K562 (cell line): ENCODE measurements at regions not wholly inside any gene's neighbourhood (a gene's known extent, or its start where the extent isn't known, plus 50 kb on each side); places are given as distances from the start of the nearest gene placed in this dataset.
A peak's percentile ranks its signal among the peaks of the same experiment; 100 is the strongest.

Experiments used
- CBX3 ChIP-seq, 2 experiments: IDR thresholded peaks; 1 replicate in 1 of 2; 2 replicates in 1 of 2; pipeline ENCODE4 v1.6.1; 2012; ENCODE audit warnings: inconsistent platforms in 2 of 2, low read length in 2 of 2, borderline replicate concordance in 1 of 2, control low read depth in 1 of 2
- HBP1 ChIP-seq: fragments of 450-650 bp; formaldehyde crosslinking; IDR thresholded peaks from 2 replicates; pipeline ENCODE4 v1.4.0; 2022; ENCODE audit warnings: missing genetic modification characterization
- HMGXB4 ChIP-seq: sonication (generic); formaldehyde crosslinking; IDR thresholded peaks from 2 replicates; pipeline ENCODE4 v1.8.1; 2023; ENCODE audit warnings: mild to moderate bottlenecking, missing genetic modification reagents
- HOMEZ ChIP-seq: fragments of 250-450 bp; sonication (Bioruptor Pico); IDR thresholded peaks from 2 replicates; pipeline ENCODE4 v1.4.0; 2020; ENCODE audit warnings: mild to moderate bottlenecking, moderate library complexity
- KLF6 ChIP-seq: fragments of 250-450 bp; sonication (Bioruptor Pico); IDR thresholded peaks from 2 replicates; pipeline ENCODE4 v1.4.0; 2020; ENCODE audit warnings: mild to moderate bottlenecking, moderate library complexity, borderline replicate concordance
- NCOR1 ChIP-seq: fragments of 450-650 bp; IDR thresholded peaks from 2 replicates; pipeline ENCODE4 v1.6.1; 2016; ENCODE audit warnings: mild to moderate bottlenecking, moderate library complexity
- NR0B1 ChIP-seq: fragments of 450-650 bp; IDR thresholded peaks from one replicate; pipeline ENCODE4 v1.6.1; 2018; ENCODE audit warnings: mild to moderate bottlenecking, moderate library complexity; ENCODE audit not compliant: partially characterized antibody
- POU5F1 ChIP-seq: fragments of 150-350 bp; IDR thresholded peaks from 2 replicates; pipeline ENCODE4 v1.6.1; 2014; ENCODE audit warnings: borderline replicate concordance, low read length, low read depth, mild to moderate bottlenecking; ENCODE audit not compliant: partially characterized antibody
- SUPT5H ChIP-seq: fragments of 450-650 bp; IDR thresholded peaks from 2 replicates; pipeline ENCODE4 v1.6.1; 2016
- TSC22D4 ChIP-seq: fragments of 450-650 bp; IDR thresholded peaks from 2 replicates; pipeline ENCODE4 v1.6.1; 2016; ENCODE audit warnings: missing genetic modification characterization, missing biosample characterization, control low read depth
- YBX1 ChIP-seq: fragments of 450-650 bp; IDR thresholded peaks from 2 replicates; pipeline ENCODE4 v1.7.1; 2016; ENCODE audit warnings: mild to moderate bottlenecking
- ZC3H11A ChIP-seq: IDR thresholded peaks from 2 replicates; pipeline ENCODE4 v1.6.1; 2012; ENCODE audit warnings: low read depth, low read length, improper control_type of control experiment
- ZNF124 ChIP-seq: sonication (generic); formaldehyde crosslinking; IDR thresholded peaks from 2 replicates; pipeline ENCODE4 v1.8.1; 2022; ENCODE audit warnings: missing genetic modification reagents
- ZNF512 ChIP-seq: IDR thresholded peaks from 2 replicates; pipeline ENCODE4 v1.6.1; 2016; ENCODE audit warnings: missing genetic modification characterization, missing compliant biosample characterization
- TF ChIP-seq, protein P1 (sequence below): sonication (generic); formaldehyde crosslinking; IDR thresholded peaks from 2 replicates; pipeline ENCODE4 v1.8.1; 2023; ENCODE audit warnings: mild to moderate bottlenecking, missing genetic modification reagents, moderate library complexity
- TF ChIP-seq, protein P2 (sequence below): sonication (generic); formaldehyde crosslinking; IDR thresholded peaks from 2 replicates; pipeline ENCODE4 v1.8.1; 2023; ENCODE audit warnings: mild to moderate bottlenecking, missing genetic modification reagents

DNA sequence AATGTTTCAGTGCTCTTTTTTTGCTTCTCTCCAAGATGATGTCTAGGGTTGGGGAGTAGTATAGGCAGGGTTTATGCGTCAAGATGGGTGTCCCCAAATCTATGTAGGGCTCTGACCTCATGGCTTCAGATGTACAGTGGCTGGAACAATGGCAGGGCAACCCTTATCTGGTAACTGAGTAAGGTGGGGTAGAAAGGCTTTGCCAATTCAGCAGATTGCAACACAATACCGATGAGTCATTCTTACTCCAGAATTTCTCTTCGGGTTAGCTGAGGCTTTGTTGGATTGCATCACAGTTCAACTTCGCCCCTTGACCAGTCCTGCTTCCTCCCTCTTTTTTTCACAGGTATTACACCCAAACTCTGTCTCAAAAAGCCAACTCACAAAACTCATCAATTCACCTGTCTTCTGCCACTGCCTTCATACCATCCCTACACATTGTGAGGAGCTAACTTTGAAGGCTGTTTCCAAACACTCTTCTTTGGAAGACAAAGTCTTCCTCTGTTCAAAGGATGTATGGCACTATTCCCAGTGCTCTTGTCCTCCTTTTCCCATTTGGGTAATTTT, 190.2 kb upstream of the CNOT2 start (continued):
- TF ChIP-seq HBP1 (CRISPR knock-in tag), result no peak
- TF ChIP-seq, protein P1, sequence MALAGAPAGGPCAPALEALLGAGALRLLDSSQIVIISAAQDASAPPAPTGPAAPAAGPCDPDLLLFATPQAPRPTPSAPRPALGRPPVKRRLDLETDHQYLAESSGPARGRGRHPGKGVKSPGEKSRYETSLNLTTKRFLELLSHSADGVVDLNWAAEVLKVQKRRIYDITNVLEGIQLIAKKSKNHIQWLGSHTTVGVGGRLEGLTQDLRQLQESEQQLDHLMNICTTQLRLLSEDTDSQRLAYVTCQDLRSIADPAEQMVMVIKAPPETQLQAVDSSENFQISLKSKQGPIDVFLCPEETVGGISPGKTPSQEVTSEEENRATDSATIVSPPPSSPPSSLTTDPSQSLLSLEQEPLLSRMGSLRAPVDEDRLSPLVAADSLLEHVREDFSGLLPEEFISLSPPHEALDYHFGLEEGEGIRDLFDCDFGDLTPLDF (CRISPR knock-in tag), result no peak
- no peak for TF ChIP-seq HOMEZ (CRISPR knock-in tag)
- no peak for TF ChIP-seq YBX1
- TF ChIP-seq NR0B1, result no peak
- no peak for TF ChIP-seq POU5F1
- no peak for TF ChIP-seq SUPT5H
- TF ChIP-seq TSC22D4 (tag), result no peak
- TF ChIP-seq KLF6 (CRISPR knock-in tag), result peak; percentile 35; the same call in 1 of the 2 replicates
- no peak for TF ChIP-seq ZNF512 (tag)
- TF ChIP-seq, protein P2, sequence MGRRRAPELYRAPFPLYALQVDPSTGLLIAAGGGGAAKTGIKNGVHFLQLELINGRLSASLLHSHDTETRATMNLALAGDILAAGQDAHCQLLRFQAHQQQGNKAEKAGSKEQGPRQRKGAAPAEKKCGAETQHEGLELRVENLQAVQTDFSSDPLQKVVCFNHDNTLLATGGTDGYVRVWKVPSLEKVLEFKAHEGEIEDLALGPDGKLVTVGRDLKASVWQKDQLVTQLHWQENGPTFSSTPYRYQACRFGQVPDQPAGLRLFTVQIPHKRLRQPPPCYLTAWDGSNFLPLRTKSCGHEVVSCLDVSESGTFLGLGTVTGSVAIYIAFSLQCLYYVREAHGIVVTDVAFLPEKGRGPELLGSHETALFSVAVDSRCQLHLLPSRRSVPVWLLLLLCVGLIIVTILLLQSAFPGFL (CRISPR knock-in tag), result no peak
- TF ChIP-seq ZNF124 (CRISPR knock-in tag), result no peak
- peak in 1 of 2 experiments; percentile 70; a peak in 1 of 3 replicates for TF ChIP-seq CBX3 (IDR thresholded peaks at IDR 0.05; ENCODE audit: borderline replicate concordance in 1 of 2, low read length in 2 of 2)
- no peak for TF ChIP-seq HMGXB4 (CRISPR knock-in tag)
- peak; percentile 48 for TF ChIP-seq NCOR1
- no peak for TF ChIP-seq ZC3H11A
